Stimulated activated naive CD4-positive, alpha-beta T cell (primary cell): ENCODE measurements at regions not wholly inside any gene's neighbourhood (a gene's known extent, or its start where the extent isn't known, plus 50 kb on each side); places are given as distances from the start of the nearest gene placed in this dataset.
"Not testable (repeated sequence)": the region's sequence is repeated elsewhere in the genome, so short reads cannot be mapped to it uniquely, and the experiment has no call there.

Experiments used
- DNase-seq, 6 experiments: peaks; one replicate each; lab custom pipeline; 2025; lab: John Stamatoyannopoulos, UW

- no peak for DNase-seq
Measured at GRCh38 chr10:85459906-85460305, 906.7 kb downstream of the GRID1 start.

GRCh38 chr10:85464336-85464735, 902.3 kb downstream of the GRID1 start:
- no peak for DNase-seq

DNA sequence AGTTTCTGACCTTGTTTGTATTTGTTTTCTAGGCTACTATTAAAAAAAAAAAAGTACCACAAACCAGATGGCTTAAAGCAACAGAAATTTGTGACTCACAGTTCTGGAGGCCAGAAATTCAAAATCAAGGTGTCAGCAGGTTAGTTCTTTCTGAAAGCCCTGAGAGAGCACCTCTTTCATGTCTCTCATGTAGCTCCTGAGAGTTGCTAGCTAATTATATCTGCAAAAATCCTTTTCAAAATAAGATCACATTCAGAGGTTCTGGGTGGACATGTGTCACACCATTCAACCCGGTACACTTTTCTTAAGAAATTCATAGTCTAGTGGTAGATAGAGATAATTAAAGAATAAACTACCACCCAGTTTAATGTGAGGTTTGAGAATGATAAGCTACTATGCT, 888.6 kb downstream of the GRID1 start:
- DNase-seq: no peak

GRCh38 chr10:85490431-85490830, 876.2 kb downstream of the GRID1 start:
- DNase-seq: no peak

- no peak for DNase-seq
Measured at GRCh38 chr10:85491652-85492051, 874.9 kb downstream of the GRID1 start.

DNA sequence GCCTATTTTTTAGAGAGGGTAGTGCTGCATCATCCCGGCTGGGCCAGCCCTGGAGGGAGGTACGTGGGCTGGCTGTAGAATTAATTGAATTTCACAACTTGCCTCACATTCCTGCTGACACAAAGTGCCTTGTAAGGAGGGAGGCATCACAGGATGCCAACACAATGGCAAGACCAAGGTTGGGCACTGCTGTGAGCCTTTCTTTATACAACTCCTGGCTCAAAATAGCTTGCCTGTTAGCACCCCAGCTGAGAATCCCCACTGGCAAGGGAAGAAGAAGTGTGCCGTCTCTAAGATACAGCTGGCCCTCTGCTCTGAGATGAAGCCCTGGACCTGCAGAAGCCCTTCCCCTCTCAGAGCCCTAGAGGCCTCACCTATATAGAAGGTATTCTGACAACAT, 873.9 kb downstream of the GRID1 start:
- no peak for DNase-seq

- no peak for DNase-seq
Measured at GRCh38 chr10:85493703-85494102, 872.9 kb downstream of the GRID1 start.

- not testable (repeated sequence) for DNase-seq
Measured at GRCh38 chr10:85504641-85505040, 862.0 kb downstream of the GRID1 start.

- DNase-seq: no peak
Measured at GRCh38 chr10:85508159-85508558, 858.4 kb downstream of the GRID1 start.

GRCh38 chr10:85510682-85511081, 855.9 kb downstream of the GRID1 start:
- no peak for DNase-seq

DNA sequence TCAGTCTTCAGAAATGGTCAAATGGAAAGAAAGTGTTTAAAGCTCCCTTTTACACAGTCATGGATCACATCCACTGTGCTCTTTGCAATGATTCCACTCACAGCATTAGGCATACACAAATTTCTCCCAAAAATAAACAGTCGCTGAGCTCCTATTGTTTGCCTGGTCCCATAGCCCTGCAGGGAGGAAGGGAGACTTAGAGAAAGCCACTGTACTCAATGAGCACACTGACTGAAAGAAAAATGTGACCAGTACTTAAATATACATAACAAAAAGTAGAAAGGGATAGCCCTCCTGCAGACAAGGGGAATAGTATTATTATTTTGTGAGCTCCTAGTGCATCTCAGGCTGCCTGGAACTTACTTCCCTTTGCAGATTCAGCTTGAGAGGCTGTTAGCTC, 853.2 kb downstream of the GRID1 start:
- DNase-seq: no peak

- DNase-seq: no peak
Measured at GRCh38 chr10:85515316-85515715, 851.3 kb downstream of the GRID1 start.

- no peak for DNase-seq
Measured at GRCh38 chr10:85524001-85524666, 842.5 kb downstream of the GRID1 start.

- no peak for DNase-seq
Measured at GRCh38 chr10:85527616-85528317, 838.8 kb downstream of the GRID1 start.

GRCh38 chr10:85528318-85528652, 838.3 kb downstream of the GRID1 start:
- no peak for DNase-seq

GRCh38 chr10:85531706-85532105, 834.9 kb downstream of the GRID1 start:
- no peak for DNase-seq

DNA sequence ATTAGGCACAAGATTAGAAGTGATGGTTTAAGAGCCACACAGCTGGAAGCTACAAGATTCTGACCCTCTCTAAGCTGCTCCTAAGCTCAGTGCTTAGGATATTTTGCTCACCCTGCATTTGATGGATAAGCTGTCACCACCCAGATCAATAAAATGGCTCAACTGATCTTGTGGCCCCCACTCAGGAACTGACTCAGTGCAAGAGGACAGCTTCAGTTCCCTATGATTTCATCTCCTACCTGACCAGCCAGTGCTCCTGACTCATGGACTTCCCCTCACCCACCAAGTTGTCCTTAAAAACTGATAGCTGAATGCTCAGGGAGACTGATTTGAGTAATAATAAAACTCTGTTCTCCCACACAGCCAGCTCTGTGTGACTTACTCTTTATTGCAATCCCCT, 833.8 kb downstream of the GRID1 start:
- DNase-seq: no peak

GRCh38 chr10:85535926-85536325, 830.7 kb downstream of the GRID1 start:
- no peak for DNase-seq

- no peak for DNase-seq
Measured at GRCh38 chr10:85537561-85537960, 829.0 kb downstream of the GRID1 start.

DNA sequence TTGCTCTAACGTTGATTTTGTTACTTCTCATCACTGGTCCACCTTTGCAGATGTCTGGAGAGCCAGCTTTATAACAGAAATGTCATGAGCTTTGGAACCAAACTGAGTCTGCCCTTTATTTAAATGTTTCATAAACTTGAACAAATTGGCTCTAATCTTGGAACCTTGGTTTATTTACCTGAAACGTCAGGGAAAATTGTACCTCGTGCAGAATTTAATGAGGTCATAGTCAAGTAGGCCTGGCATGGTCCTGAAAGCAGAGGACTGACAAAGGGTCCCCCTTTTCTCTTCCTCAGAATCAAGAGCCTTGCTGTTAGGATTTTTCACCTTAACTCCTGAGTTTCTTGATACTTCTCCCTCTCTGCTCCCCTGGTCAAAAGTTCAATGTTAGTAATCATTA, 828.0 kb downstream of the GRID1 start:
- DNase-seq: no peak

DNA sequence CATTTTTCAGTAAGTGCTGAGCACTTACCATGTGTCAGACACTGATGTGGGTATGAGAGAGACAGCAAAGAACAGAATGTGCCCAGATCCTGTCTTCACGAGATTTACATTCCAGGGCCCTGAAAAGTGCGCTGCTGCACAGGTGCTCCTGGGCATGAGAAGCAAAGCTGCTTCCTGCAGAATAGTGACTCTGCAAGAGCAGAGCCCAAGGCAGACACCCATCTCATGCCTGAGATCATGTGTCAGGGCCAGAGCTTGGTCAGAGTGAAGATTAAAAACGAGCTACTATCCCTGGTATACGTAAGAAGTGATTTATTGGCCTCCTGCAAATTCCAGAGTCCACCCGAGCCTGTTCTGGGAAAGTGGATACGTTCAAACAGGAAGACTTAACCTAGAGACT, 824.4 kb downstream of the GRID1 start:
- no peak for DNase-seq

DNA sequence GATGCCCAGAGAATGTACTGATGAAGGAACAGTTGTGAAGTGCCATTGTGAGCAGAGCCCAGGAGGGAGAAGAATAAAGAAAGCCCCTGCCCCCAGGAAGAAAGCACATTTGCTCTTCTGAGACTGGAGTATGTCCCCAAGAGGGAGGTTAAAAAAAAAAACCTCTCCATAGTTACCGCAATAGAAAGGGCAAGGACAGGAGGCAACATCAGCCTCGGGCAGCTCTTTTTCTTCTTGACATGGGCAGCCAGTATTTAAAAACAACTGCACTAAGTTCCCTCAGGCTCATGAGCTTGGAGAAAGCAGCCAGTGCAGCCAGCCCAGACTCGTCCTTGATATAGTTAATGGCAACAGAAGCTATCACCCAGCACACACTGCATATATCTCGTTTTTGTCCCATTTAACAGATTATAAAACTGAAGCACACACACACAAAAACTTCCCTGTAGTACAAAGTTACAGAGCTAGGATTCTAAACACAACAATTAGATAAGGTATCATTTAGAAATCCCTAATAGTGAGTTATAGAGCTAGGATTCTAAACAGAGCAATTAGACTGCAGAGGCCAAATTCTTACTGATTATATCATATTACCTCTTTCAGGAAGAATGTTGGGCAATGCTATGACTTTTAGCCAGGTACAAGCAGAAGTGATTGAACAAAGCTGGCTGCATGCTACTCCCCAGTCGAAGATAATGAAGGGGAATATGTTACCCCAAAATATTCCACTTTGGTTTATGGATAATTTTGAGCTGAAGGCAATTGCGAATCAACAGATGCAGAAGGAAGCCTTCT, 823.5 kb downstream of the GRID1 start:
- no peak for DNase-seq

- no peak for DNase-seq
Measured at GRCh38 chr10:85544956-85545355, 821.6 kb downstream of the GRID1 start.
